HepG2 (cell line): ENCODE measurements at regions not wholly inside any gene's neighbourhood (a gene's known extent, or its start where the extent isn't known, plus 50 kb on each side); places are given as distances from the start of the nearest gene placed in this dataset.

ENCODE experiments used
- CBFB ChIP-seq: sonication (generic); formaldehyde crosslinking; IDR thresholded peaks from 2 replicates; pipeline ENCODE4 v1.4.0; 2020; ENCODE audit warnings: missing genetic modification reagents
- MAFF ChIP-seq: IDR thresholded peaks from 2 replicates; pipeline ENCODE4 v1.6.1; 2011; ENCODE audit warnings: low read depth, low read length, improper control_type of control experiment
- MAFG ChIP-seq: sonication (generic); formaldehyde crosslinking; IDR thresholded peaks from 2 replicates; pipeline ENCODE4 v1.5.1; 2020; ENCODE audit warnings: mild to moderate bottlenecking, missing genetic modification reagents
- REL ChIP-seq: sonication (generic); formaldehyde crosslinking; conservative IDR thresholded peaks from 2 replicates; pipeline ENCODE4 v1.8.0; 2022; ENCODE audit warnings: mild to moderate bottlenecking, missing genetic modification reagents, moderate library complexity
- REST ChIP-seq, 2 experiments: IDR thresholded peaks; 2 replicates each; pipeline ENCODE4 v1.6.1; 2011 to 2012; ENCODE audit warnings: low read length in 2 of 2, borderline replicate concordance in 1 of 2, low read depth in 1 of 2, mild to moderate bottlenecking in 1 of 2, moderate library complexity in 1 of 2
- TGIF2 ChIP-seq: IDR thresholded peaks from 2 replicates; pipeline ENCODE4 v1.6.1; 2016; ENCODE audit warnings: control low read depth, missing compliant biosample characterization
- ZNF18 ChIP-seq: sonication (generic); formaldehyde crosslinking; IDR thresholded peaks from 2 replicates; pipeline ENCODE4 v1.8.0; 2022; ENCODE audit warnings: mild to moderate bottlenecking, missing genetic modification reagents; ENCODE audit not compliant: insufficient replicate concordance
- TF ChIP-seq, protein P1 (sequence below): sonication (generic); formaldehyde crosslinking; IDR thresholded peaks from 2 replicates; pipeline ENCODE4 v1.4.0; 2020; ENCODE audit warnings: missing genetic modification reagents
- TF ChIP-seq, protein P2 (sequence below): fragments of 450-650 bp; IDR thresholded peaks from 2 replicates; pipeline ENCODE4 v1.6.1; 2017; ENCODE audit warnings: mild to moderate bottlenecking

GRCh38 chr1:201708085-201708512 is 120.9 kb upstream of the IPO9 start (continued):
- TF ChIP-seq REST (IDR thresholded peaks at IDR 0.05; ENCODE audit: borderline replicate concordance in 1 of 2, low read depth in 1 of 2, low read length in 2 of 2) = no peak
- TF ChIP-seq MAFF = no peak
- TF ChIP-seq CBFB (CRISPR knock-in tag) = no peak
- no peak for TF ChIP-seq REL (CRISPR knock-in tag)
- TF ChIP-seq, protein P1, sequence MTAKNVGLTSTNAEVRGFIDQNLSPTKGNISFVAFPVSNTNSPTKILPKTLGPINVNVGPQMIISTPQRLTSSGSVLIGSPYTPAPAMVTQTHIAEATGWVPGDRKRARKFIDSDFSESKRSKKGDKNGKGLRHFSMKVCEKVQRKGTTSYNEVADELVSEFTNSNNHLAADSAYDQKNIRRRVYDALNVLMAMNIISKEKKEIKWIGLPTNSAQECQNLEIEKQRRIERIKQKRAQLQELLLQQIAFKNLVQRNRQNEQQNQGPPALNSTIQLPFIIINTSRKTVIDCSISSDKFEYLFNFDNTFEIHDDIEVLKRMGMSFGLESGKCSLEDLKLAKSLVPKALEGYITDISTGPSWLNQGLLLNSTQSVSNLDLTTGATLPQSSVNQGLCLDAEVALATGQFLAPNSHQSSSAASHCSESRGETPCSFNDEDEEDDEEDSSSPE (CRISPR knock-in tag) = no peak
- no peak for TF ChIP-seq TGIF2 (CRISPR knock-in tag)
- TF ChIP-seq, protein P2, sequence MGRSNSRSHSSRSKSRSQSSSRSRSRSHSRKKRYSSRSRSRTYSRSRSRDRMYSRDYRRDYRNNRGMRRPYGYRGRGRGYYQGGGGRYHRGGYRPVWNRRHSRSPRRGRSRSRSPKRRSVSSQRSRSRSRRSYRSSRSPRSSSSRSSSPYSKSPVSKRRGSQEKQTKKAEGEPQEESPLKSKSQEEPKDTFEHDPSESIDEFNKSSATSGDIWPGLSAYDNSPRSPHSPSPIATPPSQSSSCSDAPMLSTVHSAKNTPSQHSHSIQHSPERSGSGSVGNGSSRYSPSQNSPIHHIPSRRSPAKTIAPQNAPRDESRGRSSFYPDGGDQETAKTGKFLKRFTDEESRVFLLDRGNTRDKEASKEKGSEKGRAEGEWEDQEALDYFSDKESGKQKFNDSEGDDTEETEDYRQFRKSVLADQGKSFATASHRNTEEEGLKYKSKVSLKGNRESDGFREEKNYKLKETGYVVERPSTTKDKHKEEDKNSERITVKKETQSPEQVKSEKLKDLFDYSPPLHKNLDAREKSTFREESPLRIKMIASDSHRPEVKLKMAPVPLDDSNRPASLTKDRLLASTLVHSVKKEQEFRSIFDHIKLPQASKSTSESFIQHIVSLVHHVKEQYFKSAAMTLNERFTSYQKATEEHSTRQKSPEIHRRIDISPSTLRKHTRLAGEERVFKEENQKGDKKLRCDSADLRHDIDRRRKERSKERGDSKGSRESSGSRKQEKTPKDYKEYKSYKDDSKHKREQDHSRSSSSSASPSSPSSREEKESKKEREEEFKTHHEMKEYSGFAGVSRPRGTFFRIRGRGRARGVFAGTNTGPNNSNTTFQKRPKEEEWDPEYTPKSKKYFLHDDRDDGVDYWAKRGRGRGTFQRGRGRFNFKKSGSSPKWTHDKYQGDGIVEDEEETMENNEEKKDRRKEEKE = no peak
- TF ChIP-seq ZNF18 = no peak
- TF ChIP-seq MAFG (CRISPR knock-in tag) = no peak
